PC-9 (cell line): ENCODE measurements at regions not wholly inside any gene's neighbourhood (a gene's known extent, or its start where the extent isn't known, plus 50 kb on each side); places are given as distances from the start of the nearest gene placed in this dataset.

Source experiments
- CTCF ChIP-seq: fragments of 200-600 bp; sonication (generic); conservative IDR thresholded peaks from 2 replicates; pipeline ENCODE4 v1.6.1; 2017; ENCODE audit warnings: mixed run types, antibody characterized with exemption, mild to moderate bottlenecking, moderate library complexity
- EZH2 ChIP-seq: fragments of 200-600 bp; sonication (generic); IDR thresholded peaks from 2 replicates; pipeline ENCODE4 v1.8.0; 2017; ENCODE audit warnings: antibody characterized with exemption, low read depth

DNA sequence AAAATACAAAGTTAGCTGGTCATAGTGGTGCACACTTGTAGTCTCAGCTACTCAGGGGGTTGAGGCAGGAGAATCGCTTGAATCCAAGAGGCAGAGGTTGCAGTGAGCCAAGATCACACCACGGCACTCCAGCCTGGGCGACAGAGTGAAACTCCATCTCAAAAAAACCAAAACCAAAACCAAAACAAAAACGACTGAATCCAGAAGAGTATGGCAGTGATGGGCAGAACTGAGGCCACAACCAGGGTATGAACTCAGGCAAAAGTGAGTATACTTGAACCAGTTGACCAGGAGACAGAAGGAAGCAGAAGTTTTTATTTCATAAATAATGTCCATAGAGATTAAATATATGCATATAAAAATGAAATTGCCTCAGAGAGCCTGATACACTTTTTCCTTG lies 620.0 kb upstream of the SEL1L start:
- TF ChIP-seq EZH2: no peak
- TF ChIP-seq CTCF: no peak
